Heart right ventricle (tissue), 16 donors: ENCODE measurements at regions not wholly inside any gene's neighbourhood (a gene's known extent, or its start where the extent isn't known, plus 50 kb on each side); places are given as distances from the start of the nearest gene placed in this dataset.

Experiments used
- ATAC-seq, 8 donors: fragments of 200-7000 bp; cut with Tn5 transposase; one replicate each; pipeline ENCODE4 v1.9.1; 2020; ENCODE audit warnings: mild to moderate bottlenecking in 8 of 8, moderate library complexity in 8 of 8, moderate number of reproducible peaks in 1 of 8
- DNase-seq, 2 donors: peaks; one replicate each; pipeline ENCODE4 v3.0.0-alpha.2; 2020
- H3K27ac ChIP-seq, 10 donors: fragments of 200-600 bp; sonication (generic) in 2 of 10; one replicate each; pipeline versions ENCODE4 v1.5.0 to v1.8.0; 2020 to 2022; ENCODE audit warnings: mild to moderate bottlenecking in 3 of 10
- H3K27me3 ChIP-seq, 7 donors: fragments of 200-600 bp; one replicate each; pipeline ENCODE4 v1.8.0; 2021 to 2022; ENCODE audit warnings: mild to moderate bottlenecking in 2 of 7
- H3K36me3 ChIP-seq, 9 donors: fragments of 200-600 bp; sonication (generic) in 1 of 9; one replicate each; pipeline versions ENCODE4 v1.5.0 to v1.8.0; 2020 to 2022; ENCODE audit warnings: mild to moderate bottlenecking in 2 of 9
- H3K4me1 ChIP-seq, 9 donors: fragments of 200-600 bp; sonication (generic) in 1 of 9; one replicate each; pipeline versions ENCODE4 v1.5.0 to v1.8.0; 2020 to 2022; ENCODE audit warnings: mild to moderate bottlenecking in 4 of 9
- H3K4me3 ChIP-seq, 10 donors: fragments of 200-600 bp; sonication (generic) in 2 of 10; one replicate each; pipeline versions ENCODE4 v1.5.0 to v1.8.0; 2020 to 2022; ENCODE audit warnings: mild to moderate bottlenecking in 7 of 10, moderate library complexity in 2 of 10
- H3K9me3 ChIP-seq, 11 donors: fragments of 200-600 bp in 10 of 11; sonication (generic) in 2 of 11; one replicate each; pipeline versions ENCODE4 v1.5.0 to v1.8.0; 2013 to 2022; ENCODE audit warnings: mild to moderate bottlenecking in 2 of 11, control low read depth in 1 of 11, moderate library complexity in 1 of 11
- CTCF ChIP-seq, 9 donors: fragments of 200-600 bp; sonication (generic) in 2 of 9; IDR thresholded peaks; one replicate each; pipeline versions ENCODE4 v1.5.0 to v1.8.0; 2021 to 2022; ENCODE audit warnings: antibody characterized with exemption in 9 of 9, mild to moderate bottlenecking in 5 of 9, moderate library complexity in 1 of 9
- WGBS, 2 donors: extraction: QIAGEN DNeasy Blood & Tissue Kit; methylation state at CpG; one replicate each; pipeline ENCODE4 v1.1.7; 2013; ENCODE audit warnings: inconsistent platforms in 1 of 2; 5-methylcytosine and 5-hydroxymethylcytosine counted together
- intact Hi-C, 10 donors: fragments of 100-400 bp; cut with DNase I; formaldehyde crosslinking; loops; one replicate each; pipeline versions ENCODE4 v1.11.1 to v1.14.2; 2022
- donor health status: Arrhythmogenic right ventricular cardiomyopathy.
- donor health status: ischemic (EF 13 %, LVEDD 7.1; RV severe dilation, severe dysfunction).
- donor health status: healthy with polysubstance abuse.
- donor health status: DM: no; HTN: yes; CAD: no.
- donor health status: DM: no; HTN: no; CAD: no.
- donor health status: ischemic (EF 25% LVEDD 6.9; RV normal size, moderate dysfunction).
- donor health status: ischemic (EF 25% LVEDD 5.7; RV mildly dilated, moderate dysfunction).
- donor health status: healthy.
- donor health status: DM: yes; HTN: yes; CAD: no.
- donor health status: Ischemic cardiomyopathy.
- donor health status: ischemic (EF 35%, LVEDD 5.7; RV mildly dilated, moderate dysfunction).
- donor health status: nonischemic (EF 11% LVEDD 7.7; RV severe dilation, severe dysfunction).
- donor health status: DM: yes; HTN: yes; CAD: no.
- donor health status: PGD.
- donor health status: ischemic (EF 29% LVEDD 5.4; RV normal size, mild dysfunction).
- donor health status: nonischemic (EF 23%, LVEDD 6.1; RV moderate dilation, normal function).

- no peaks in the 10 kb centered on the region for H3K9me3 ChIP-seq
- DNase-seq (no peak), ATAC-seq (no peak)
- WGBS, 2 donors = 55 to 57% methylated on average over 3 of the region's 3 CpGs
- no peaks in the 10 kb centered on the region for H3K4me1 ChIP-seq
- H3K27me3 ChIP-seq = no peaks in the 10 kb centered on the region
- TF ChIP-seq CTCF (IDR thresholded peaks at IDR 0.05) = no peak
- intact Hi-C loops = no loop called here
- no peak overlapping the region for H3K4me3 ChIP-seq
- no peaks in the 10 kb centered on the region for H3K36me3 ChIP-seq
- H3K27ac ChIP-seq = no peak overlapping the region
Measured at GRCh38 chrY:8377491-8377890, 959.8 kb upstream of the TSPY4 start.

GRCh38 chrY:8379800-8380199, 957.5 kb upstream of the TSPY4 start:
- H3K27me3 ChIP-seq = no peaks in the 10 kb centered on the region
- no peak for DNase-seq
- ATAC-seq = no peak
- TF ChIP-seq CTCF (IDR thresholded peaks at IDR 0.05) = no peak
- no peaks in the 10 kb centered on the region for H3K9me3 ChIP-seq
- H3K4me1 ChIP-seq = no peaks in the 10 kb centered on the region
- no peak overlapping the region for H3K27ac ChIP-seq
- intact Hi-C loops = no loop called here
- 67 to 75% methylated on average over 3 of the region's 3 CpGs for WGBS, 2 donors
- H3K4me3 ChIP-seq = no peak overlapping the region
- no peaks in the 10 kb centered on the region for H3K36me3 ChIP-seq

GRCh38 chrY:8381425-8381824, 955.8 kb upstream of the TSPY4 start:
- DNase-seq = no peak
- ATAC-seq = no peak
- H3K36me3 ChIP-seq = no peaks in the 10 kb centered on the region
- no peak for TF ChIP-seq CTCF (IDR thresholded peaks at IDR 0.05)
- no peaks in the 10 kb centered on the region for H3K27me3 ChIP-seq
- intact Hi-C loops = no loop called here
- 65 to 68% methylated on average over 4 of the region's 4 CpGs for WGBS, 2 donors
- no peak overlapping the region for H3K27ac ChIP-seq
- no peaks in the 10 kb centered on the region for H3K4me1 ChIP-seq
- H3K4me3 ChIP-seq = no peak overlapping the region
- H3K9me3 ChIP-seq = no peaks in the 10 kb centered on the region

- H3K27me3 ChIP-seq = no peaks in the 10 kb centered on the region
- 77% methylated on average over 1 of the region's 1 CpG for WGBS, 2 donors
Measured at GRCh38 chrY:8386053-8386452, 951.2 kb upstream of the TSPY4 start.

More at GRCh38 chrY:8386053-8386452, 951.2 kb upstream of the TSPY4 start:
- TF ChIP-seq CTCF (IDR thresholded peaks at IDR 0.05) = no peak
- Histone ChIP-seq H3K9me3 (no peaks in the 10 kb centered on the region), H3K4me1 (no peaks in the 10 kb centered on the region), H3K27ac (no peak overlapping the region), H3K4me3 (no peak overlapping the region), H3K36me3 (no peaks in the 10 kb centered on the region)
- DNase-seq (no peak), ATAC-seq (no peak)
- intact Hi-C loops = no loop called here
